HG02571 (cell line): ENCODE measurements at regions not wholly inside any gene's neighbourhood (a gene's known extent, or its start where the extent isn't known, plus 50 kb on each side); places are given as distances from the start of the nearest gene placed in this dataset.

Experiments used
- ATAC-seq: cut with Tn5 transposase; IDR thresholded peaks from one replicate; pipeline ENCODE4 v1.9.1; 2021; ENCODE audit warnings: mild to moderate bottlenecking, moderate library complexity; ENCODE audit not compliant: unreplicated experiment

DNA sequence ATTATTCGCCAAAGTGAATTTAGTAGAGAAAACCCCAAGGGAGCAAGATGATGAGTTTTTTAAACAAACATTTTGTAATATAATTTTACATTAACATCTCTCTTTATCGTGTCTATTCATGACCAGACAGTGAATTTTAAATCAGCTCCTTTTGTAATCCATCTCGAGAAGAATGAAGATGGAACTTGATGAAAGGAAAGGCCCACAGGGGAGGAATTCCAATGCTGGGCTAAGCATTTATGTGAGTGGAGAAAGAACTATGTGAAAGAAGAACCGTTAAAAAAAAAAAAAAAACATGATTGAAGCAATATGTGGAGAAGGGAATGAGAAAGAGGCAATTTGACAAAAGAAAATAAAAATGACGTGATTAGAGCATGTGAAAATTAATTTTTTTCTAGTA lies 170.6 kb downstream of the KCTD12 start:
- no peak for ATAC-seq

DNA sequence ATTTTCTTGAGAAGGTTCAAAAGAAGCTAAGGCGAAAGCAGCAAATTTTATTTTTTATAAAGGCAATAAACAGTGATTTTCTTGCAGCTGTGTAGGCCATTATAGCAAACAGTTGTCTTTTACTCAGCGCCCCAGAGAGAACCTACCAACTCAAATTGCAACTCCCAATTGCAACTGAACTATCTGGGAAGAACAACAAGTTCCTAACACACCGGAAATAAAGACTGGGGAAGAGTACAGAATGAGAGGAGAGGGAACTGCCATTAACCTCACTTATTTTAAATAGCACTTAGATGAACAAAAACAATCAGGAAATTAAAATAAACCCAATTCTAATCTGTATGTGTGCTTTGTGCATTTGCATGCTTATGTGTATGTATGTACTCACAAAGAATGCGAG lies 171.1 kb downstream of the KCTD12 start:
- no peak for ATAC-seq

GRCh38 chr13:76713280-76713679 lies 172.9 kb downstream of the KCTD12 start:
- ATAC-seq, result no peak

DNA sequence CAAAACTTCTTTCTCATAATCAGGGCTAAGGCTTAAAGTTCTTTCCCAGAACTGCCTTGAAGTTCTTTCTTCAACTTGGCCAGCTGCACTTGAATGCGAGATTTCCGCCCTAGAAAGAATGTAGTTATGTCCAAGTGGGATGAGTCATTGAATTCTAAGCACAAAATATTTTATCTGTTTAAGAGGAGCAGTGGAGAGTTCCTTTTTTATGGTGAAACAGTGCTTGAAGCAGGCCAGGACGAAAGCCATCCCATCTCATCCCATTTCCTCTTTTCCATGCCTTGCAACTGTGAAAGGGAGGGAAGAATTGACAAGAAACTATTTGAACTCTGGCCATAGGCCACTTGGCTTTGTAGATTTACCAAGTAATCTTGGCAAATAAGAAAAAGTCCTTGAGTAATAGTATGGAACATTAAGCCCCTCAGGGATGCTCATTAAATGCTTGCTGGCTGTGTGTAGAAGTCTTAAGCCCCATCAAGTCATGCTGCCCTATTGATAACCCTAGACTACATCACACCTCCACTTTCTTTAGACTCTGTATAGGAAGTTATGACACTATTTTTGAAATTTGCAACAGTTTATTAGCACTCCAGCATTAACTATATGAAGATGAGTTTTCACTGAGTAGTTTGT lies 174.5 kb downstream of the KCTD12 start:
- no peak for ATAC-seq

- no peak for ATAC-seq
Measured at GRCh38 chr13:76709851-76710250, 176.4 kb downstream of the KCTD12 start.

DNA sequence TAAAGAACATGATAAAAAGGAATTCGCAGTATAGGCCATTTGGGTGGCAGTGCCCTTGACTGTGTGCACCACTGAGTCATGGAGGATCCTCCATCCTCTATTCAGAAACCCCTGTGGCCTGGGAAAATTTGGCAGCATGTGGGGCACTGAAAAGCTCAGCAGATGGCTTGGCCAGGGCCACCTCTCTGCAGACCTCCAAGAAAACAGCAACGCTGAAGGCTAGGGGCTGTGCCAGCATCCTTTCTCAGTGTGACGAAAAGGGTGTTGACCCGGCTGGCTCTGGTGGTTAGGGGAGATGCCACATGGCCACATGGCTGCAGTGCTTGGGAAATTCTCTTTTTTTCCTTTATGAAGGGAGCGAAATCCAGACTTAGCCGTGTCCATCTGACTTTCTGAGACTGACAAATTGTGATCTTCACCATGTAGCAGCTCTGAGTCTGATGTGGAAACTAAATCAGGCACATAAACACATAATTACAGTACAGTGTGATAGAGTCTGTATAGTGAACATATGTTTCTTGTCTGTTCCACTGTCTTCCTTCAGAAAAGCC lies 178.0 kb downstream of the KCTD12 start:
- ATAC-seq, result no peak

- ATAC-seq, result no peak
Measured at GRCh38 chr13:76707360-76707759, 178.8 kb downstream of the KCTD12 start.

DNA sequence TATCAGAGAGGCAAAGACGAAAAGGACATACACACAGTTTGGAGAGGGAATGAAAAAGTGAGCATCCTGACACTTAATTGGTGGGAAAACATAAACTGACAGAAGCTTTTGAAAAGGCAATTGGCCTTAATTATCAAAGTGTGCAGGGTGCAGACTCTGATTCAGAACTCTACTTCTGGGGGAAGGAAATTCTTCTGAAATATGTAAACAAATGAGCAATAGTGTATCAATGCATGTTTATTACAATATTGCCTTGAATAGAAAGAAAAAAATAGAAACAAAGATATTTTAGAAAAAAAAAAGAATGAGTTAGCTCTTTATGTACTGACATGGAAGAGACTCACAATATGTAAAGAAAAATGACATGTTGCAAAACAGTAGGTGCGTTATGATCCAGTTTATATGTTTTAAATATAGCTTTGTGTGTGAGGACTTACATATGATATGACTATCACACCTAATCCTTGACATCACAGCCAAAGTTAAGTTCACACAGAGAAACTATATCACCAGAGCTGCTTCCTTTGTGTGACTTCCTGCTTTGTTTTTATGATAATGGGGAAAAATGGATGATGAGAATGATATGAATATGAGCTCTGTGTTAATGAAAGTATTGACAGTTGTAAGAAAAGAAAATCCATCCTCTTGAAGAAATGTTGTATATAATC lies 182.4 kb downstream of the KCTD12 start:
- no peak for ATAC-seq

- no peak for ATAC-seq
Measured at GRCh38 chr13:76703216-76703615, 183.0 kb downstream of the KCTD12 start.

- ATAC-seq, result no peak
Measured at GRCh38 chr13:76697288-76697687, 188.9 kb downstream of the KCTD12 start.

DNA sequence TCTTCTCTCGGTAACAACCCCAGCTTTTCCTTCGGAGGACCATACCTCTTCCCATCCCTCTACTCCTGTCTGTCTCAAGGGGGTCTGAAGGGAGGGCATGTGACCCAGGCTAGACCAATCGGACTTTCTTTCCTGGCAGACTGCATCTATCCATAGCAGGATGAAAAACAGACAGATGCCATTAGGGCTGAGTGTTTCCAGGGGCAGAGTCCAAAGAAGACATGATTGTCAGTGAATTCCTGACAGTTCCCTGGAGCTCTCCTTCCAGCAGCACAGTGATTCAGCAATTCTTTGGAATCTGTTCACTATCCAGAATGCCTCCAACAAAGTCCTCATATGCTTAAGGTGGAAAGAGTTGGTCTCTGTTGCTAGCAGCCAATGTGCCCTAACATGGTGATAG lies 189.8 kb downstream of the KCTD12 start:
- no peak for ATAC-seq

- no peak for ATAC-seq
Measured at GRCh38 chr13:76693086-76693485, 193.1 kb downstream of the KCTD12 start.

- ATAC-seq, result no peak
Measured at GRCh38 chr13:76692346-76692745, 193.9 kb downstream of the KCTD12 start.

- no peak for ATAC-seq
Measured at GRCh38 chr13:76690611-76691010, 195.6 kb downstream of the KCTD12 start.

DNA sequence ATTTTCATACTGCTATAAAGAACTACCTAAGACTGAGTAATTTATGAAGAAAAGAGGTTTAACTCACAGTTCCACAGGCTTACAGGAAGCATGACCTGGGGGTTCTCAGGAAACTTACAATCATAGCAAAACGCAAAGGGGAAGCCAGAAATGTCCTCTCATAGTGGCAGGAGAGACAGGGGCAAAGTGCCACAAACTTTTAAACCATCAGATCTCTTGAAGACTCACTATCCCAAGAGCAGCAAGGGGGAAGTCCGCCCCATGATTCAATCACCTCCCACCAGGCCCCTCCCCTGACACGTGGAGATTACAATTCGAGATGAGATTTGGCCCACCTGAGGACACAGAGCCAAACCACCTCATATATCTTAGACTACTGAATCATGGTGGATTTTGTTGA lies 198.7 kb downstream of the KCTD12 start:
- no peak for ATAC-seq

DNA sequence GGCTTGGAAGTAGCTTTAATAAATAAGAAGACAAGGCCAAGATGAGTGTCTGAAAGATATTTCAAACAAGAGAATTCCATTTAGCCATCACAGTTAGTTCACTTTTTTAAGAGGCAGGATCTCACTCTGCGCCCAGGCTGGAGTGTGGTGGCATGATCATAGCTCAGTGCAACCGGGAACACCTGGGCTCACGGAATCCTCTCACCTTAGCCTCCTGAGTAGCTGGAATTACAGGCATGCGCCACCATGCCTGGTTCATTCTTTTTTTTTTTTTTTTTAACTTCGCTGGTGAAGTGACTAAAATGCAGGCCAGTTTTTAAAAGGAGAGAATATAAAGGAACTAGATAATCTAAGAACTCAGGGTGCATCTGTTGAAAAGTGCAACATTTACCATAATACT lies 200.3 kb downstream of the KCTD12 start:
- no peak for ATAC-seq

DNA sequence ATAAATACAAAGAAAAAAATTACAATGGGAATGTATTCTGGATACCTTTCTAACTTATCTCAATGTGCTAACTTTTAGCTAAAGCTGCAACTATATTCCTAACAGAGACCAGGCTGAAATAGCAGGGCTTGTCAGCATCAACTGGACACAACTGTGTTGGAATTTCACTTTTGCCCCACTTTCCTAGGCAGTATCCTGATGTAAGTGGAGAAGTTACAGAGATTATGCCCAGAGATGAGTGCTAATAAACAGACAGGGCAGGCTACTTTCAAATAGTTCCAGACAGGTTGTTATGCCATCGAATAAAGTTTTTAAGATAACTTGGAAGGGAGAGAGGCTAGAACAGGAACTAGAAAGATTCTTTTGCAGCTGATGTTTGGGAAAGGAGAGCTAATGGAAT lies 201.9 kb downstream of the KCTD12 start:
- no peak for ATAC-seq

DNA sequence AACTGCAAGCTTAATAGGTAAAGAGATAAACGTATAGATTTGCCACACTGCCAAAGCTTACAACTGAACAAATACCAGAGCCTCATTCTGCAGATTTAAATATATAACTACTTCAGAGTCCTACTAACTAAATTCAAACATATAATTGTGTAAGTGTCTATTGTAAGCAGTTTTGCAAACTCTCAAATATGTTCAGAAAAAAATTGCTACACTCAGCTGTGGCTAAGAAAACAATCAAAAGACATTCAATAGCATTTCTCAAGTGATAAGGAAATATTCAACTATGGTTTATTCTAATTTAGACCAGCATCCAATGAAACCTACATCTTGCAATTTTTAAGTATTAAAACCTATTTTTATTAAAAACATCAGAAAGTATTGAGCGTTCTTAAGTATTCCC lies 202.4 kb downstream of the KCTD12 start:
- no peak for ATAC-seq

GRCh38 chr13:76683168-76683567 lies 203.0 kb downstream of the KCTD12 start:
- ATAC-seq, result no peak

DNA sequence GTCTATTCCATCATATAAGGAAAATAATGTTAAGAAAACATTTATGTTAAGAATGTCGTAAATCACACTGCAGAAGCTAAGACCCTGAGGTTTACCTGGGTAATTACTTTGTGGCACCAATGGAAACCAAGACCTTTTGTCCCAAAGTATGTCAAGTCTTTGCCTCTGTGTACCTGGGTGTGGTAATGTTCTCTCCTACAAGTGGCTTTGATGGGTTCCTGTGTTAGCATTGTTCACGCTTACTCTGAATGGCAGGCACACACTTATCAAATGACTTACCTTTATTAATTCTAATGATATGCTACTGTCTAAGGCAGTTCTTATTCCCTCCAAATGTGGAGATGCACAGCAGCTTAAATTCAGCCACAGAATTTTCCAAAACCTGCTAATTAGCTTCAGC lies 206.1 kb downstream of the KCTD12 start:
- no peak for ATAC-seq

GRCh38 chr13:76677043-76677442 lies 209.2 kb downstream of the KCTD12 start:
- ATAC-seq, result no peak

DNA sequence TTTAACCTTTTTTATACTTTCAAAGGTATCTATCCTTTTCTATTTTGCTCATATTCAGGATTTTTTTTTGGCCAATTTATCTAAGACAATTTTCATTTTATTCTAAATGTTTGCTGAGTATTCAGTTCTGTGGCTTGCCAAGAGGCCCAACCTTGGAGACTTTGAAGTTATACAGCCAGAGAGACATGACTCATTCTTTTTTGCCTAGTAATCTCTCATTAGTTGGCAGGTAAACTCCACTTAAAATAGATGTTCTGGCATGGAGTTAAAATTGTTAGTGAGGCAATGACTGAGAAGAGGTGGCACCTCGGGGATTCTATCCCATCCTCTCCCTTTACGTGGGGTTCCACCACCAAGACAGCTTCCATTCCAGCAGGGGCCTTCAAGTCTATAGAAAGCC lies 213.8 kb downstream of the KCTD12 start:
- ATAC-seq, result no peak

DNA sequence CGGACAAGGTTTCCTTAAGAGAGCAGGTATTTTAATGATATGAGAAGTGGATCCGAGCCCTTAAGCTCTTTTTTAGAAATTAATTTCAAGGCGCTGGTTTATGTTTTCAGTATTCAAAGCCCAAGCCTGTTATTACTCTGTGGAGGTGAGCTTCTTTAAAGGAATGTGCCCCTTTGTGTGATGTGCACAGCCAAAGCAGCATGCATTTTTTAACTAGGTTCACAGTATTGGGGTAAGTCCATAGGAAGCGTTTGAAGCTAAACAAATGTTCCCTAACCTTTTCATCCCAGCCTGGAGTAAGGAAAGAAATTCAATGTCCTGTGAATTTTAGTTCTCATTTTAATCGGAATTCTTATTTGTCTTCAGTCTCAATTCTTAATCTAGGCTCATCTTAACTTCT lies 217.5 kb downstream of the KCTD12 start:
- no peak for ATAC-seq
